ENCODE measurements at regions not wholly inside any gene's neighbourhood (a gene's known extent, or its start where the extent isn't known, plus 50 kb on each side); places are given as distances from the start of the nearest gene placed in this dataset.
"Not testable (repeated sequence)": the region's sequence is repeated elsewhere in the genome, so short reads cannot be mapped to it uniquely, and the experiment has no call there.

DNA sequence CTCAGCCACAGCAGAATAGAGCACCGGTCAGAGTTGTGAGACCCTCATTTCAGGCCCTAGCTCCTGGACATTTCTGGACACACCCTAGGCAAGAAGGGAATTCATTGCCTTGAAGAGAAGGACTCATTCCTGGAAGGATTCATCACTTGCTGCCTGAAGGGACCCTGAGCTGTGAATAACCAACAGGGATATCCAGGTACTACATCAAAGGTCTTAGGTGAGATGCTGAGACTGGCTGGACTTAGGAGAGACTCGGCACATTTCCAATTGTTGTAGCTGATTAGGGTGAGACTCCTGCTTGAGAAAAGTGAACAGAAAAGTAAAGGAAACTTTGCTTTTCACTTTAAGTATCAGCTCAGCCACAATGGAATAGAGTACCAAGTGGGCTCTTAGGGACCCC is 208.1 kb upstream of the CDKN2B start:
- no peak for DNase-seq (ENCODE audit: low read depth in 2 of 2)

DNA sequence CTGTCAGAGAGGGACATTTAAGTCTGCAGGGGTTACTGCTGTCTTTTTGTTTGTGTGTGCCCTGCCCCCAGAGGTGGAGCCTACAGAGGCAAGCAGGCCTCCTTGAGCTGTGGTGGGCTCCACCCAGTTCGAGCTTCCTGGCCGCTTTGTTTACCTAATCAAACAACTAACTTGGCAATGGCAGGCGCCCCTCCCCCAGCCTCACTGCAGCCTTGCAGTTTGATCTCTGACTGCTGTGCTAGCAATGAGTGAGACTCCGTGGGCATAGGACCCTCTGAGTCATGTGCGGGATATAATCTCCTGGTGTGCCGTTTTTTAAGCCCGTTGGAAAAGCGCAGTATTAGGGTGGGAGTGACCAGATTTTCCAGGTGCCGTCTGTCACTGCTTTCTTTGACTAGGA is 216.8 kb upstream of the CDKN2B start:
- DNase-seq (ENCODE audit: low read depth in 2 of 2): not testable (repeated sequence)

DNA sequence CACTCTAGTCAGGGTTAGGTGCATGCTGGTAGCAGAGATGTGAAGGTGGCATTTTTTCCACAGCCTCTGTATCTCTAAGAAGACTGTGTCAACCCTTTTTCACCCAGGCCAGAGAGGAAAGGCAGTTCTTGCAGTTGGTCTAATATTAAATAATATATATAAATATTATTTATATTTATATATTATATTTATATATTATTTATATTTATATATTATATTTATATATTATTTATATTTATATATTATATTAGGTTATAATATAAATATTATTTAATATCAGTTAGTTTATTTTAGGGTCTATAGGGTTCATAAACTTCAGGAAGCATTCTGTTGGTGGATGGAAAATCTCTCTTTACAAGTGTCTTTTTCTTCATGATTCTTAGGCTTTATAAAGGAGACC is 218.6 kb upstream of the DMRTA1 start:
- no peak for DNase-seq (ENCODE audit: low read depth in 2 of 2)

DNA sequence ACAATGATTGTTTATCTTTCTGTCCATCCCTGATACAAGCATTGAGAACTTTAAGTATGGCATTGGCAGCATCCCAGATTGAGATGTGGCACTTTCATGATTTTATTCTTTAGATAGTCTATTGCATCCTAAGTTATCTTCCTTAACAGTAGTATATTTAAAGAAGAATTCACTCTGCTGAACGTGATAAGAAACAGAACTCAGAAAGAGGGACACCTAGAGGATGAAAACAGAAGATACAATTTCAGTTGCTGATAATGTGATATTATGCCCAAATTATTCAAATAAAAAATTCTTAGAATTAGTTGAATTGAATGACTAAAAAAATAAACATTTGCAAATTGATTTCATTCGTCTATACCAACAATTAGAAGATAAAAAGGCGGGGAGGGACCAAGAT is 218.1 kb upstream of the DMRTA1 start:
- no peak for DNase-seq (ENCODE audit: low read depth in 2 of 2)

DNA sequence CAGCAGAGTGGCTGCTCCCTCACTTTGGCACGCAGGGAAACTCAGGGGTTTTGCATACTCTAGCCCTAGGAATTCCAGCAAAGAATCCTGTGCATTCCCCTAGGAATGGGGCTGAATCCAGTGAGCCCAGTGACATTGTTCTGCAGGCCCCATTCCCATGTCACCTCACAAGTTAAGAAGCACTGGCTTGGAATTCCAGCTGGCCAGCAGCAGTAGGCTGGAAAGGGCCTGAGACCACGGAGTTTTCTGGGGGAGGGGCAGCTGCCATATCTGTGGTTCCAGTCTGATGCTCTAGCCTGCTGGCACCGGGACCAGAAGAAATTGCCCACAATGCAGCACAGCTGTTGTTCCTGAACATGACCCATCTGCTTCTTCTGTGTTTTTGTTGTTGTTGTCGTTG is 217.6 kb upstream of the DMRTA1 start:
- DNase-seq (ENCODE audit: low read depth in 2 of 2): no peak

DNA sequence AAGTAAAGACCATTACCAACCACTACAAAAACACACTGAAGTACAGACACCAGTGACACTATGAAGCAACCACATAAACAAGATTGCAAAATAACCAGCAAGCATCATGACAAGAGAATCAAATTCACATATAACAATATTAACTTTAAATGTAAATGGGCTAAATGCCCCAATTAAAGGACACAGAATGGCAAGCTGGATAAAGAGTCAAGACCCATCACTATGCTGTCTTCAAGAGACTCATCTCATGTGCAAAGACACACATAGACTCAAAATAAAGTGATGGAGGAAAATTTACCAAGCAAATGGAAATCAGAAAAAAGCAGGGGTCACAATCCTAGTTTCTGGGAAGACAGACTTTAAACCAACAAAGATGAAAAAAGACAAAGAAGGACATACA is 215.3 kb upstream of the DMRTA1 start:
- DNase-seq (ENCODE audit: low read depth in 2 of 2): not testable (repeated sequence)

DNA sequence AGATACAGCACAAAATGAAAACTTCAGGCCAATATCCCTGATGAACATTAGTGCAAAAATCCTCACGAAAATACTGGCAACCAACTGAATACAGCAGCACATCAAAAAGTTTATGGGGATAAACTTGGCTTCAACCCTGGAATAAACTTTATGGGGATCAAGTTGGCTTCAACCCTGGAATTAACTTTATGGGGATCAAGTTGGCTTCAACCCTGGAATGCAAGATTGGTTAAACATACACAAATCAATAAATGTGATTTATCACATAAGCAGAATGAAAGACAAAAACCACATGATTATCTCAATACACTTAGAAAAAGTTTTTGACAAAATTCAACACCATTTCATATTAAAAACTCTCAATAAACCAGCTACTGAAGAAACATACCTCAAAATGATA is 213.7 kb upstream of the DMRTA1 start:
- no peak for DNase-seq (ENCODE audit: low read depth in 2 of 2)

DNA sequence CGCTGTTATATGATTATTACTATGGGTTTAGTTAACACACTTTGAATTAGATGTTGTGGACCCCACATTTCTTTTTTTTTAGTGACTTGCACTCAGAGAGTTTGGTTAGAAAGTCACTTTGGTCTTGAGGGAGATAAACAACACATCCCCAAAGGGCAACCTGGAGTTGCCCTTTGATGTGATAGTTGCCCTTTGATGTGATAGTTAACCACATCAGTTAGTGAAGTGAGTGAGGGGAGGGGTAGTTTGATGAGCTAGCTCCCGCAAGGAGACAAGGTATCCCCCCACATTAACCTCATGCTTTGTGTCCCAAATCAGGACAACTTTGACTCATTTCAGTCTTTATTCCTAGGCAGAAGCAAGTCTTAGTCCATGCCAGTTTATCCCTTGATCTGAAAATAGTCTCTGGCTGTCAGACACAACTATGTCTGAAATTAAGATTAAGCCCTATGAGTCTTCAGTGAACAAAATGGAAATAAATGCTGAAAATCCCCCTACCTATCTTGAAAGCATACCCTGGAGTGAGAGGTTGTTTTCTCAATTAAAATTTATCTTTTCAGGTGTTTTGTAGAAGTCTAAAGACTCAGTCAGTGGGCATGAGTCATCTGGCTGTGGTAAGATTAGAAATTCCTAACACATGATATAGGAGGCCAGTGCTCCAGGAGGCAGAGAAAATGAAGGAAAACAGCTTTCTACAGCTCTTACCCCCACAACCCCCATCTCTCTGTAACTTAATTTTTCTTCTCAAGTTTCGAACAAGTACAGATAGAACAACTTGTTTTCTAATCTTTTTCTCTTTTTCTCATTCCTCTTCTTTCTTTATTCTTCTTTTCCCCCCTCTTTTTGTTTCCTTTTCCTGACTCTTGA is 208.9 kb upstream of the DMRTA1 start:
- DNase-seq (ENCODE audit: low read depth in 2 of 2): no peak

DNA sequence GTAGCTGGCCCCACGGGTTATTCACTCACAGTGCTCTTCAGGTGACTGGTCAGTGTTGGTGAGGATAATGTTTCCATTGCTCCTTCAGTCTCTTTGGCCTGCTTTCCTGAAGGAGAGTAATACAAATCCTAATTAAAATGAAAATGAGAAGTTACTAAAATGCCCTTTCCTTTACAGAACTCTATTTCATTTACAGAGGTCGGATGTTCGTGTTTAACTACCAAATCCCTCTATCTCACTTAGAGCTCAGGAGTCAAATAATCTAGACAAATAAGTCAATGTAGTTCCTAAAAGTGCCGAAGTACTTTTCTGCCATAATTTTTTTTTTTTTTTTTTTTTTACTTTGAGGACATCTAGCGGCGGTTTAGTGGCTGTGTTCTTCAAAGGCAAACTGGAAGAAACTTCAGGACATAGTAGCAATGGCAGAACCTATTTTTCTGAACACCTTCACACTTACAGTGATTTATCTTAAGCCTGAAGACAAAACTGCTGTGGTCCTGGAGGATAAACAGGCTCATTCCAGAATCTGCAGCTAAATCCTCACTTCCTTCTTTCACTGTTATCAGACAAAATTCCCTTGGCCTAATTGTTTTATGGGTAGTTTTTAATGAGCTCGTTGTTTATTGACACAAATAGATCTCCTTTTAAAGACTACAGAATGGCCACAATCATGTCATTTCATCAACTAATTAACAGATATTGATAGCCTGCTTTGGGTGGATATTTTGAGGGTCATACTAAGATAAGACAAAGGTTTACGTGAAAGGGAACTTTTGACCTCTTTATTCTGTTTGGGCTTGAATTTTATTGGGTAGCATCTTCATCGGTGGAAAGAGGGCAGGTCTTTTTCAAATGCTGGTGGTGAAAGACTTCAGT is 207.6 kb upstream of the DMRTA1 start:
- DNase-seq (ENCODE audit: low read depth in 2 of 2): no peak

DNA sequence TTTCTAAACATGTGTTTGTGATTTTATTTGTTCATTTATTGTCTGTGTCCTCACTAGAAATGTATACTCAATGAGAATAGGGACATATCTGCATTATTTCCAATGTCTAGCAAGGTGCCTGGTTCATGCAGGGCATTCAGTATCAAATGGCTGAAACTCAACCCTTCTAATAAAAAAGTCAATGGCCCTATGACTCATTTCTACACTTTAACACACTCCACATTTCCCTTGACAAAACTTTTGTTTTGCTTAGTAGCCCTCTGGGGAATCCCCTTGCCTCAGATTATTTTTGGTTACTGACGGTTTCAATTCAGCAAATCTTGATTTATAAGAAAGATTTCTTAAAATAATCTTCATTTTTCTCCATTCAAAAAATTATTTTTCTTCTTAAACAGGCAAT is 206.0 kb upstream of the DMRTA1 start:
- no peak for DNase-seq (ENCODE audit: low read depth in 2 of 2)

DNA sequence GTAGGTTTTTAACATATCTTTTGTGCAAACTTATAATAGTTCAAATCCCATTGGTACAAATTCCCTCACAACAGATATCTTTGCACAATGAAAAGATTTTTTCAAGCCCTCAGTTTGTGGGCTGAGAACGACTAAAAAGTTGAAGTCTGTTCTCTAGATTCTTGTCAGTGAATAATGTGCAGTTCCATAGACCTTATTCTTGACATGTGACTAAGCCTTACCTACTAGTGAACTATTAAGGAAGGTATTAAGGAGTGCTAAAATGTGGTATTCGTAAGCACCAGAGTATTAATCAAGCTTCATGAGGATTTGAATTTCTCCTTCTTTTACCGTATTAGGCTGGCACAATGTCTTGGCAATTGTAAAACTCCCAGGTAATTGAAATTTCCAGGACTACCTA is 205.6 kb upstream of the DMRTA1 start:
- DNase-seq (ENCODE audit: low read depth in 2 of 2): no peak

DNA sequence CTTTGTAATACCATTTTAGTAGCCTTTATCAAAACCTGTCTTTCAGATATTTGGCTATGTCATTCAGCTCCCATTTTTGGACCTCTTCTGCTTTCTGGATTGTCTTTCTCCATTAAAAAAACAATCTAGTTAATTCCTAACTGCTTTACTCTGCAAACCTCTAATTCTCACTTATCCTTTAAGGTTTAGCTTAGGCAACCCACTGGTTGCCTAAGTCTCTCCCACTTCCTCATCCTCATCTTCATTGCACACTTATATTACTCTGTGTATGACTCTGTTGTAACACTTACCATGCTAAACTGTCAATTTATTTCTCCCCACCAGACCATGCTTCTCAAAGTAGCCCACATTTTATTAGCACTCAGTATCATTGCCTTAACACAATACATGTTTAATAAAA is 205.0 kb upstream of the DMRTA1 start:
- DNase-seq (ENCODE audit: low read depth in 2 of 2): no peak

DNA sequence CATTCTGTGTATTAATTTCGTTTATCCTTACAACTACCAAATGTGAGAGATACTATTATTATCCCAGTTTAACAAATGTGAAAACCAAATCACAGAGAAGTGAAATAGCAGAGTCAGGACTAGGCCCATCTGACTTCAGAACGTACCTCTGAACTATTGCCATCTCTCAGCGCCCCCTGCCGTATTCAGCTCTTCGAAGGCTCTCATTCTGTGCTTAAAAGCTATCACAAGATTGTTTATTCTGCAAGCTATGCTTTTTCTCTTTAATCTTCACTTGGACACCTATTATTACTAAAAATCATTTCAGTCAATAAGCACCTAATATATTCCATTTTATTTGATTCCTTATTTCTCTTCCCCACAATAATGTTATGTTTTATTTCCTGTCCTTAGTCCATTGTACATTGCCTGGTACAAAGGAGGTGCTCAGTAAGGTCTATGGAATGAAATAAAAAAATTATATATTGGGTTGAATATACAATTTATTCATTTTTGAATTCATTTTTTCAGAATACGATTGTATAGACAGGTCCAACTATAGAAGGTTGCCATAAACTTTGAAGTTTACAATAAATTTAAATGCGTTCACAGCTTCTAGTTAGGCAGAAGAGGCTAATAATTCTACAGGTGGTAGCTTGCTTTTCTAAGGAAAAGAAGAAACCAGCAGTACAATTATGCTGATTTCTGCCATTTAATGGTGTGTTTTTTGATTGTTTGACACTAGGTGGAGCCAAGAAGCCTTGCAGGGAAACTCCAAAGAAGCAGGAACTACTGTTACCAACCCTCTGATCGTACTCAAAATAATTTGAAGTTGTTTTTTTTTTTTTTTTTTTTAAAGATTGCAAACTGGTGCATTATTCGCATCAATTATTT is 202.2 kb upstream of the DMRTA1 start:
- peak in 1 of 2 donors; percentile 17 for DNase-seq (ENCODE audit: low read depth in 2 of 2)

DNA sequence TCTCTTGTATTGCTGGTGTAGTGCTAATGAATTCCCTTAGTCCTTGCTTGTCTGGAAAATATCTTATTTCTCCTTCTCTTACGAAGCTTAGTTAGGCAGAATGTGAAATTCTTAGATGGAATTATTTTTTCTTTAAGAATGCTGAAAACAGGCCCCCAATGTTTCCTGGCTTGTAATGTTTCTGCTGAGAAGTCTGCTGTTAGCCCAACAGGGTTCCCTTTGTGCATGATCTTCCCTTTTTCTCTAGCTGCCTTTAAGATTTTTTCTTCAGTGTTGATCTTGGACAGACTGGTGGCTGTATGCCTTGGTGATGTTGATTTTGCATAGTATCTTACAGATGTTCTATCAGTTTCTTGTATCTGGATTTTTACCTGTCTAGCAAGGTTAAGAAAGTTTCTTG is 191.3 kb upstream of the DMRTA1 start:
- DNase-seq (ENCODE audit: low read depth in 2 of 2): no peak

DNA sequence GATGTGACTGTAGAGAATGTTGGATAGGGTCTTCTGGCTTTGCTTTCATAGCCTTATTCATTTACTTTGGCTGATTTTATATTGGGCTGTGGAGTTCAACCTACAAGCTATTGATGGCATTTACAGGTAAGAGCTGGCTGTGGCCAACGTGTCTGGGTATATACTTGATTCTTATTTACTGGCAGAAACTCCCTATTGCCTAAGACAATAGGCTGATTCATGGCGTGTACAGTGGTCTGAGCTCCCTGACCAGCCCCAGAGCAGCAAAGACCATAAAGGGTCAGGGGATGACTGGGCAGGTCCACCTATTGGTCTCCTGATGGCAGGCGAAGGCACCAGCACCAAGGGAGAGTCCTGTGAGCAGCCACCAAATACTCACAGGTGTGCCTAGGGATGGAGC is 190.2 kb upstream of the DMRTA1 start:
- no peak for DNase-seq (ENCODE audit: low read depth in 2 of 2)

DNA sequence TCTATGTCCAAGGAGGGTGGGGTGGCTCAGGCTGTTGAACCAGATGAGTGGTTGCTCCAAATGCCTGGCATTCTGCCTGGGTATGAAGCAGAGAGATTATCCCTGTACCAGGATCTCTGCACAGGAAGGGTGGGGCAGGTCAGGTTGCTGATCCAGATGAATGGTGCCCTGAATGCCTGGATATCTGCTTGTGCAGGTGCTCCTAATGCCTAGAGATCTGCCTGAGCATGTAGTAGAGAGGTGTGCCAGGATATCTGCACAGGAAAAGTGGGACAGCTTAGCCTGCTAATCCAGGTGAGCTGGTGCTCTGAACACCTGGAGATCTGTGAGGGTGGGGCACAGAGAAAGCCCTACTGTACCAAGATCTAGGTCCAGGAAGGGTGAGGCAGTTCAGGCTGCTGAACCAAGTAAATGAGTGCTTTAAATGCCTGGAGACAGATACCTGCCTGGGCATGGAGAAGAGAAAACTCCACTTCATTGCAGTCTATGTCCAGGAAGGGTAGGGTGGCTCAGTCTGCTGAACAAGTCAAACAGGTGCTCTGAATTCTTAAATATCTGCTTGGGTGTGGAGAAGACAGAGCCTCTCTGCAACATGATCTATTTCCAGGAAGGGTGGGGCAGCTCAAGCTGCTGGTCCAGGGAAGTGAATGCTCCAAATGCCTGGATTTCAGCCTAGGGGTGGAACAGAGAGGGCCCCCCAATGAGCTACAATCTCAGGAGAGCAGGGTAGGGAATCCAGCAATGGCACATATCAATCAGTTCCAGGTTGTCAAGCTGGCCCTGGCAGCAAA is 189.4 kb upstream of the DMRTA1 start:
- no peak for DNase-seq (ENCODE audit: low read depth in 2 of 2)

DNA sequence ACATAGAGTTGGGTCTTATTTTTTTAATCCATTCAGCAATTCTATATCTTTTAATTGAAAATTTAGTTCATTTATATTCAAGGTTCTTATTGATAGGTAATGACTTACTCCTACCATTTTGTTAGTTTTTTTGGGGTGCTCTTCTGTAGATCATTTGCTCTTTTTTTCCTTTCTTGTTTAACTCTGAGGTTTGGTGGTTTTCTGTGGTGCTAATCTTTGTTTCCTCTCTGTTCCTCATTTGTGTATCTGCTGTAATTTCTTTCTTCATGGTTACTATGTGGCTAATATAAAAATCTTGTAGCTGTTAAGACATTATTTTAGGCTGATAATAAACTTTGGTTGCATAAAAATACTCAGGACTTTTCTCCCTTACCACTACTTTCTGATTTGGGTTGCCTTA is 181.6 kb upstream of the DMRTA1 start:
- no peak for DNase-seq (ENCODE audit: low read depth in 2 of 2)

DNA sequence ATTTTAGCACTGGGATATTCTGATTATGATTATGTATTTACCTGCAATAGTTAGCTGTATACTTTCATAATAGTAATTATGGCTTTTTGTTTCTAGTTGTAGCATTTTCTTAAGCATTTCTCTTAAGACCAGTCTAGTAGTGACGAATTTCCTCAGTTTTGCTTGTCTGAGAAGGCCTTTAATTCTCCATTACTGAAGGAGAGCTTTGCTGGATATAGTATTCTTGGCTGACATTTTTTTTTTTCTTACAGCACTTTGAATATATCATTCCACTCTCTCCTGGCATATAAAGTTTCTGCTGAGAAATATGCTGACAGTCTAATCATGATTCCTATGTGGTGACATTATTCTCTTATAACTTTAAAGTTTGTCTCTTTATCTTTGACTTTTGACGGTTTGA is 181.1 kb upstream of the DMRTA1 start:
- DNase-seq (ENCODE audit: low read depth in 2 of 2): no peak

DNA sequence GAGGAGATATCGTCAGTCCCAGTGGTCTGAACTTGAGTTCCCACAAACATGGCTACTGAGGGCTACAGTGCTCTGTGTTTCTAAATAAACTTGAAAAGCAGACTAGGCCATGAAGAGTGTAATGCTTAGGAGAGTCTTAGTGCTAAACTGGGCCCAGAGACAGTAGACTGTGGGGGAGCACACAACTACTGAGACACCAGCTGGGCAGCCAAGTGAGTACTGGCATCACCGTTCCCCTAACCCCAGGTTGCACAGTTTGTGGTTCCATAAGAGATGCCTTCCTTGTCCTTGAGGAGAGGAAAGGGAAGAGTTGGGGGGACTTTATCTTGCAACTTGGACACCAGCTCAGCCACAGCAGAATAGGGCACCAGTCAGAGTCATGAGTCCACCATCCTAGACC is 172.1 kb upstream of the DMRTA1 start:
- DNase-seq (ENCODE audit: low read depth in 2 of 2): no peak

DNA sequence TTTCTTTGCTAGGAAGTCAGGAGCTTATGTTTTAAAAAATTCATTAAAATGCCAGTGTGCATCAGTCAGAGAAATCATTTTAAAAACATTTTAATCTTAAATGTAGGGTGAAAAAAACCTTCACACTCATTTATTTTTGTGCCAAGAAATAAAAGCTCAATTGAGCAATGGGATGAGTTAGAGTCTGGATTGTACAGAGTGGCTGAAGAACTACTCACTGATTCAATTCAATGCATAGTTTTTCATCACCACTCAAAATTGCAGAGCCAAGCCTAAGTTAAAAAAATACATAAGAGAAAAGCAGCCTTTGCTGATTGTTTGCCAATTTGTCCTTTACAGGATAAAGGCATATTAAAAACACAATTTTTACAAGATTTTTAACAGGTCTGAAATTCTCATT is 168.2 kb upstream of the DMRTA1 start:
- DNase-seq (ENCODE audit: low read depth in 2 of 2): no peak

DNA sequence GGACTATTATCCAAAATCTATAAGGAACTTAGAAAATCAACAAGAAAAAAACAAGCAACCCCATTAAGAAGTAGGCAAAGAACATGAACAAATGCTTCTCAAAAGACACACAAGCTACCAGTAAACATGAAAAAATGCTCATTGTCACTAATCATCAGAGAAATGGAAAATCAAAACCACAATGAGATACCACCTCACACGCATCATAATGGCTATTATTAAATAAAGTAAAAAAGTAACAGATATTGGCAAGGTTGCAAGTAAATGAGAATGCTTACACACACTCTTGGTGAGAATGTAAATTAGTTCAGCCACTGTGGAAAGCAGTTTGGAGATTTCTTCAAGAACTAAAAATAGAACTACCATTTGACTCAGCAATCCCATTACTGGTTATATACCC is 167.0 kb upstream of the DMRTA1 start:
- DNase-seq (ENCODE audit: low read depth in 2 of 2): no peak

All from activated CD4-positive, alpha-beta T cell treated with anti-CD3 and anti-CD28 coated beads for 24 hours (primary cell).